ENCODE measurements at regions not wholly inside any gene's neighbourhood (a gene's known extent, or its start where the extent isn't known, plus 50 kb on each side); places are given as distances from the start of the nearest gene placed in this dataset.

- TF ChIP-seq ZNF274 (IDR thresholded peaks at IDR 0.05; ENCODE audit: low read depth, low read length): no peak
- H3K4me3 ChIP-seq (ENCODE audit: low read length): no peak overlapping the region
These were observed 927.4 kb downstream of the EFNB2 start for GRCh38 chr13:105608104-105608503.

GRCh38 chr13:105607426-105607825 lies 928.0 kb downstream of the EFNB2 start:
- H3K4me3 ChIP-seq (ENCODE audit: low read length): no peak overlapping the region
- no peak for TF ChIP-seq ZNF274 (IDR thresholded peaks at IDR 0.05; ENCODE audit: low read depth, low read length)

GRCh38 chr13:105607016-105607415 lies 928.4 kb downstream of the EFNB2 start:
- H3K4me3 ChIP-seq (ENCODE audit: low read length): no peak overlapping the region
- TF ChIP-seq ZNF274 (IDR thresholded peaks at IDR 0.05; ENCODE audit: low read depth, low read length): no peak

- H3K4me3 ChIP-seq (ENCODE audit: low read length): no peak overlapping the region
- no peak for TF ChIP-seq ZNF274 (IDR thresholded peaks at IDR 0.05; ENCODE audit: low read depth, low read length)
These were observed 932.3 kb downstream of the EFNB2 start for GRCh38 chr13:105602956-105603670.

- no peak for TF ChIP-seq ZNF274 (IDR thresholded peaks at IDR 0.05; ENCODE audit: low read depth, low read length)
- no peak overlapping the region for H3K4me3 ChIP-seq (ENCODE audit: low read length)
These were observed 935.9 kb downstream of the EFNB2 start for GRCh38 chr13:105599477-105600037.

- no peak for TF ChIP-seq ZNF274 (IDR thresholded peaks at IDR 0.05; ENCODE audit: low read depth, low read length)
- H3K4me3 ChIP-seq (ENCODE audit: low read length): no peak overlapping the region
These were observed 936.9 kb downstream of the EFNB2 start for GRCh38 chr13:105598529-105598928.

- TF ChIP-seq ZNF274 (IDR thresholded peaks at IDR 0.05; ENCODE audit: low read depth, low read length): no peak
- no peak overlapping the region for H3K4me3 ChIP-seq (ENCODE audit: low read length)
These were observed 937.9 kb downstream of the EFNB2 start for GRCh38 chr13:105597573-105597972.

GRCh38 chr13:105595471-105595870 lies 940.0 kb downstream of the EFNB2 start:
- no peak for TF ChIP-seq ZNF274 (IDR thresholded peaks at IDR 0.05; ENCODE audit: low read depth, low read length)
- H3K4me3 ChIP-seq (ENCODE audit: low read length): no peak overlapping the region

- no peak overlapping the region for H3K4me3 ChIP-seq (ENCODE audit: low read length)
- TF ChIP-seq ZNF274 (IDR thresholded peaks at IDR 0.05; ENCODE audit: low read depth, low read length): no peak
These were observed 944.2 kb downstream of the EFNB2 start for GRCh38 chr13:105591277-105591676.

GRCh38 chr13:105587786-105588185 lies 947.7 kb downstream of the EFNB2 start:
- no peak overlapping the region for H3K4me3 ChIP-seq (ENCODE audit: low read length)
- TF ChIP-seq ZNF274 (IDR thresholded peaks at IDR 0.05; ENCODE audit: low read depth, low read length): no peak

GRCh38 chr13:105579821-105580710 lies 955.4 kb downstream of the EFNB2 start:
- H3K4me3 ChIP-seq (ENCODE audit: low read length): no peak overlapping the region
- no peak for TF ChIP-seq ZNF274 (IDR thresholded peaks at IDR 0.05; ENCODE audit: low read depth, low read length)

- TF ChIP-seq ZNF274 (IDR thresholded peaks at IDR 0.05; ENCODE audit: low read depth, low read length): no peak
- H3K4me3 ChIP-seq (ENCODE audit: low read length): no peak overlapping the region
These were observed 962.3 kb downstream of the EFNB2 start for GRCh38 chr13:105573136-105573535.

- no peak overlapping the region for H3K4me3 ChIP-seq (ENCODE audit: low read length)
- no peak for TF ChIP-seq ZNF274 (IDR thresholded peaks at IDR 0.05; ENCODE audit: low read depth, low read length)
These were observed 963.1 kb downstream of the EFNB2 start for GRCh38 chr13:105572401-105572800.

GRCh38 chr13:105569816-105570215 lies 965.6 kb downstream of the EFNB2 start:
- TF ChIP-seq ZNF274 (IDR thresholded peaks at IDR 0.05; ENCODE audit: low read depth, low read length): no peak
- H3K4me3 ChIP-seq (ENCODE audit: low read length): no peak overlapping the region

All from GM08714 (cell line).